ENCODE measurements at regions not wholly inside any gene's neighbourhood (a gene's known extent, or its start where the extent isn't known, plus 50 kb on each side); places are given as distances from the start of the nearest gene placed in this dataset.

- Histone ChIP-seq H3K9me3 (no peaks in the 10 kb centered on the region), H3K27ac (no peak overlapping the region), H3K4me3 (no peak overlapping the region), H3K27me3 (no peaks in the 10 kb centered on the region), H3K36me3 (no peaks in the 10 kb centered on the region), H3K4me1 (no peaks in the 10 kb centered on the region)
- intact Hi-C loops (cut with DNase I; ENCODE audit: low total_unique reads), result no loop called here
- TF ChIP-seq POLR2A (IDR thresholded peaks at IDR 0.05) (no peak), CTCF (IDR thresholded peaks at IDR 0.05) (no peak)
- DNase-seq, result no peak
These were observed 60.2 kb upstream of the HIVEP1 start for GRCh38 chr6:11951868-11952267.

- no peak for DNase-seq
- H3K27ac ChIP-seq, result no peak overlapping the region
- H3K4me3 ChIP-seq, result no peak overlapping the region
- intact Hi-C loops (cut with DNase I; ENCODE audit: low total_unique reads), result no loop called here
- H3K27me3 ChIP-seq, result no peaks in the 10 kb centered on the region
- no peaks in the 10 kb centered on the region for H3K4me1 ChIP-seq
- TF ChIP-seq POLR2A (IDR thresholded peaks at IDR 0.05) (no peak), CTCF (IDR thresholded peaks at IDR 0.05) (no peak)
- no peaks in the 10 kb centered on the region for H3K9me3 ChIP-seq
- H3K36me3 ChIP-seq, result no peaks in the 10 kb centered on the region
These were observed 62.0 kb upstream of the HIVEP1 start for GRCh38 chr6:11950109-11950508.

- no peak for DNase-seq
- Histone ChIP-seq H3K36me3 (no peaks in the 10 kb centered on the region), H3K4me3 (no peak overlapping the region), H3K27ac (no peak overlapping the region), H3K27me3 (no peaks in the 10 kb centered on the region), H3K4me1 (no peaks in the 10 kb centered on the region), H3K9me3 (no peaks in the 10 kb centered on the region)
- intact Hi-C loops (cut with DNase I; ENCODE audit: low total_unique reads), result no loop called here
- TF ChIP-seq POLR2A (IDR thresholded peaks at IDR 0.05) (no peak), CTCF (IDR thresholded peaks at IDR 0.05) (no peak)
These were observed 64.5 kb upstream of the HIVEP1 start for GRCh38 chr6:11947575-11947974.

- no peak for DNase-seq
- Histone ChIP-seq H3K36me3 (no peaks in the 10 kb centered on the region), H3K4me1 (no peaks in the 10 kb centered on the region), H3K27ac (no peak overlapping the region), H3K9me3 (no peaks in the 10 kb centered on the region), H3K4me3 (no peak overlapping the region), H3K27me3 (no peaks in the 10 kb centered on the region)
- intact Hi-C loops (cut with DNase I; ENCODE audit: low total_unique reads), result no loop called here
- TF ChIP-seq POLR2A (IDR thresholded peaks at IDR 0.05) (no peak), CTCF (IDR thresholded peaks at IDR 0.05) (no peak)
These were observed 65.0 kb upstream of the HIVEP1 start for GRCh38 chr6:11947063-11947462.

- Histone ChIP-seq H3K36me3 (no peaks in the 10 kb centered on the region), H3K4me1 (no peaks in the 10 kb centered on the region), H3K27me3 (no peaks in the 10 kb centered on the region), H3K9me3 (no peaks in the 10 kb centered on the region), H3K4me3 (no peak overlapping the region), H3K27ac (no peak overlapping the region)
- DNase-seq, result no peak
- intact Hi-C loops (cut with DNase I; ENCODE audit: low total_unique reads), result no loop called here
- TF ChIP-seq POLR2A (IDR thresholded peaks at IDR 0.05) (no peak), CTCF (IDR thresholded peaks at IDR 0.05) (no peak)
These were observed 68.0 kb upstream of the HIVEP1 start for GRCh38 chr6:11944111-11944510.
